ENCODE measurements at regions not wholly inside any gene's neighbourhood (a gene's known extent, or its start where the extent isn't known, plus 50 kb on each side); places are given as distances from the start of the nearest gene placed in this dataset.

- no peak for DNase-seq
Measured at GRCh38 chr7:3235322-3235721, 65.7 kb upstream of the SDK1 start.

DNA sequence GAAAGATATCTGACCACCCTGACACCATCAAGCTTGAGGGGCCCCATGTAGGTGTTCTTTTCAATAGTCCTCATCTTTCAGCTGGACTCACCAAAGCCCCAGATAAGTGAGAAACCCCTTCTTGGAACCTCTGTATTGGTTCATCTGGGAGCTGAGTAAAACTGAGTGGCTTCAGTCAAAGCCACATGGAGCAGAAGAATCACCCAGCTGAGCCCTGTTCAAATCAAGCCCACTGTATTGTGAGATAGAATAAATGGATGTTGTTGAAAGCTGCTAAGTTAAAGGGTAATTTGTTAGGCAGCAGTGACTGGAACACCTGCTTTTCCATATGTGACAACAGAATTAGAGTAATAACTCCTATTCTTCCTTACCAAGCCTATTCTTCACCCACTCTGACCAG, 64.8 kb upstream of the SDK1 start:
- DNase-seq = no peak

- DNase-seq = peak in 2 of 3 donors; percentile 5 to 19
Measured at GRCh38 chr7:3238525-3239210, 62.4 kb upstream of the SDK1 start.

GRCh38 chr7:3239291-3239691, 61.8 kb upstream of the SDK1 start:
- no peak for DNase-seq

DNA sequence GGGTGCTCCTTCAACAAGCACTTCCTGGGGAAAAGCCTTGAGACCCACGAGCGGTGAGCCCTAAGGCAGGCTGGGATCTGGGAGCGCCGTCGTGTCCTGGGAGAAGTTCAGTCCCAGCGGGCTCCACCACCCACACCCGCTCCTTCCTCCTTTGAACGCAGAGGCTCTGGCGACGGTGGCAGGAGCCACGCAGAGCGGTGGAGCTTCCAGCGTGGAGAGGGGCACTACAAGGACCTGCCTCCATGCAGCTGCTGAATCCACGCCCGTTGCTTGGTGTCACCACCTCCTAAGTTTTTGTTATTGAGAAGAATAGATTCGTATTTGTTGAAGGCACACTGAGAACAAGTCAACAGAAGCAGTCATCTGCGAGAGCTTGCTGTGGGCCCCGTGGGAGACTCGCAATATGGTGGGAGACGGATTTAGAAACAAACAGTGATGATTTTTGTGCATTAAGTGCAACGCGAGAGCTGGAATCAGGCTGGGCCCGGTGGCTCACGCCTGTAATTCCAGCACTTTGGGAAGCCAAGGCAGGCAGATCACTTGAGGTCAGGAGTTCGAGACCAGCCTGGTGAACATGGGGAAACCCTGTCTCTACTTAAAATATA, 60.1 kb upstream of the SDK1 start:
- no peak for DNase-seq

DNA sequence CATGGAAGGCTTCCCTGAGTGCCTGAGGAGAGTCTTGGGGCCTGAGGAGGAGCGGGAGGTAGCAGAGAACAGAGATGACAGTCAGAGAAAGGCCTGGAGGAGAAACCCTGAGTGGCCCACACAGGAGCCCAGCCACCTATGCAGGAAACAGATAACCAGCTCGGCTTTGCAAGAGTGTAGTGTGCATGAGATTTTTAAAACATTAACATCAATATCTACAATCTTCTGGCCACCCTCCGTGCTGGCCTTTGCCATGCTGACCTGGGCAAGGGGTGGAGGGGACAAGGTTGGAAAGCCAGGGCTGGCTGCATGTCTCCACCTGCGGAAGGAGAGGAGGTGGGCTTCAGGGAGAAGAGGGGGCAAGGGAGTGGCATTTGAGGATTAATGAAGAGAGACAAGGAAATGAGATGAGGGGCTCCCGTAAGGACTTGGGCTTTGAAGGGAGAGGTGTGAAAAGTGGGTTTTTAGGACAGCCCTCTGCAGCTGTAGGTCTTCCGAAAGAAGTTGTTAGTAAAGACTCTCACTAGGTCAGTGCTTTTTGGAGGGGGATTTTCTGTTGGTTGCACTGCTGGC, 59.3 kb upstream of the SDK1 start:
- no peak for DNase-seq

GRCh38 chr7:3242398-3242972, 58.6 kb upstream of the SDK1 start:
- no peak for DNase-seq

- no peak for DNase-seq
Measured at GRCh38 chr7:3243256-3243655, 57.8 kb upstream of the SDK1 start.

DNA sequence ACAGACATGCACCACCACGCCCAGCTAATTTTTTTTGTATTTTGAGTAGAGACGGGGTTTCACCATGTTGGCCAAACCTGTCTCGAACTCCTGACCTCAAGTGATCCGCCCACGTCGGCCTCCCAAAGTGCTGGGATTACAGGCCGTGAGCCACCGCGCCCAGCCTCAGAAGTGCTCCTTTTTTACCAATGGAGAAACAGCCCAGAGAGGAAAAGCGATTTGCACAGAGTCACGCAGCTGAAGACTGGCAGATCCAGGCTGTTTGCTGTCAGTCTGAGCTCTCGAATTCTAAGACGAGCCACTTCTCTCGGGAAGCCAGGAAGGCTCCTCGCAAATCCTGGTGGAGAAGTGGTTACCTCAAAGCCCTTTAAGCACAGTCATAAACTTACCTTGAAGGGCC, 57.4 kb upstream of the SDK1 start:
- no peak for DNase-seq

DNA sequence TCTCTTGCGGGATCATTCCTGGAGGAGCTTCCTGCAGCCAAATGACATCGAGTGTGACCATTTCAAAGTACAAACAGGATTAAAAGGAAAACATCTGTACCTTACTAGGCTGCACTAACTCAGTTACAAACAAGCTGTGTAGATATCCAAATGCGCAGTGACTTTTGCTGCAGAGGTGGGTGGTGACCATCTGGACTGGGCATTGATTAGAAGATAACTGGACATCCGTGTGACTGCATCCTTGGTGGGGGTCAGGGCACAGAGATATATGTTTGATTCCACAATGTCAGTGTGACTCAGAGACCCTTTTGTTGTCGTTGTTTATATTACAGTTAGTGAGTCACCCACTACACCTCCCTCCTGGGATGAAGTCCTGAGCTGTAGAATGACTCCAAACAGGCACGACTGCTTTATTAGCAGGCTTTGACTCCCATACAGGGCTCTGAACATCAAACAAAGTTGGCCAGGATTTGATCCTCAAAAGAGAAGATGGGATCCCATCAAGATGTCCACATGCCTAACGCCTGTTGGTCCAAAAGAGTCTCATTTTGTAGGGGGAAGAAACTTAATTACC, 56.7 kb upstream of the SDK1 start:
- DNase-seq = no peak

DNA sequence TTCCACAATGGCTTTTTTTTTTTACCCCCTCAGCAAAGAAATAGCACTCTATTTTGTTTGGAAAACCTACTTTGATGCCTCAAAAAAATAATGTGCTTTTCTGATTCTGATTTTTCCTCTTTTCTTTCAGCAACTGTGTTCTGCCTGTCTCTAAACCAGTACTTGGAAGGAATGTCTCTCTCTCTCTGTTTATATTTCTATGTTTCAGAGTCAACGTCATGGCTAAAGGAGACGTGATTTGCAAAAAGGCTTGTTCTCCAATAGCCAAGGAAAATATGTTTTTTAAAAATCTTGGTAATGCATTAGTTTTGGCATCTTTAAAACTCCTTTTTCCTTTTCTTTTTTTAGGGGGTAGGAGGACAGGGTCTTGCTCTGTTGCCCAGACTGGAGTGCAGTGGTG, 56.0 kb upstream of the SDK1 start:
- no peak for DNase-seq

- no peak for DNase-seq
Measured at GRCh38 chr7:3245721-3246120, 55.3 kb upstream of the SDK1 start.

- DNase-seq = no peak
Measured at GRCh38 chr7:3246127-3246526, 54.9 kb upstream of the SDK1 start.

DNA sequence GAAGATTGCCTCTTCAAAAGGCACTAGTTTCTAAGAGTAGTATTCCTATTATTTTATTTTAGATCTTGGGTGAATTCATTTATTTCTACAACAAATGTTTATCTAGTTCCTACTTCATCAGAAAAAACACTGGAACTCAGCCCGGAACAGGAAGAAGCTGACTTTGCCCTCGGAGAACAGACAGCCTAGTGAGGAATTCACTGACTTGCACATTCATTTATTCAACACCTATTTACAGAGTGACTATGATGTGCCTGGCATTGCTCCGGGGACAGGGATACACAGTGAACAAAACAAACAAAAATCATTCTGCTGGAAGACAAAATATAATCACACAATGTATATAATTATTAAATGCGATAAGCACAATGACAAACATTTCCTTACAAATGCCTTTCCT, 54.4 kb upstream of the SDK1 start:
- no peak for DNase-seq

- no peak for DNase-seq
Measured at GRCh38 chr7:3250725-3251124, 50.3 kb upstream of the SDK1 start.
